ENCODE measurements at regions not wholly inside any gene's neighbourhood (a gene's known extent, or its start where the extent isn't known, plus 50 kb on each side); places are given as distances from the start of the nearest gene placed in this dataset.

GRCh38 chr16:19936441-19936840 lies 51.8 kb upstream of the GPRC5B start:
- Histone ChIP-seq H3K36me3 (no peaks in the 10 kb centered on the region), H3K4me3 (no peak overlapping the region), H3K4me1 (no peaks in the 10 kb centered on the region), H3K27me3 (peaks cover 12% of the 10 kb centered on the region), H3K9me3 (no peaks in the 10 kb centered on the region), H3K27ac (no peak overlapping the region)
- TF ChIP-seq, protein P1, sequence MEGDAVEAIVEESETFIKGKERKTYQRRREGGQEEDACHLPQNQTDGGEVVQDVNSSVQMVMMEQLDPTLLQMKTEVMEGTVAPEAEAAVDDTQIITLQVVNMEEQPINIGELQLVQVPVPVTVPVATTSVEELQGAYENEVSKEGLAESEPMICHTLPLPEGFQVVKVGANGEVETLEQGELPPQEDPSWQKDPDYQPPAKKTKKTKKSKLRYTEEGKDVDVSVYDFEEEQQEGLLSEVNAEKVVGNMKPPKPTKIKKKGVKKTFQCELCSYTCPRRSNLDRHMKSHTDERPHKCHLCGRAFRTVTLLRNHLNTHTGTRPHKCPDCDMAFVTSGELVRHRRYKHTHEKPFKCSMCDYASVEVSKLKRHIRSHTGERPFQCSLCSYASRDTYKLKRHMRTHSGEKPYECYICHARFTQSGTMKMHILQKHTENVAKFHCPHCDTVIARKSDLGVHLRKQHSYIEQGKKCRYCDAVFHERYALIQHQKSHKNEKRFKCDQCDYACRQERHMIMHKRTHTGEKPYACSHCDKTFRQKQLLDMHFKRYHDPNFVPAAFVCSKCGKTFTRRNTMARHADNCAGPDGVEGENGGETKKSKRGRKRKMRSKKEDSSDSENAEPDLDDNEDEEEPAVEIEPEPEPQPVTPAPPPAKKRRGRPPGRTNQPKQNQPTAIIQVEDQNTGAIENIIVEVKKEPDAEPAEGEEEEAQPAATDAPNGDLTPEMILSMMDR (IDR thresholded peaks at IDR 0.05) = no peak
- ATAC-seq = no peak
- intact Hi-C loops (cut with DNase I) = no loop called here
- no peak for DNase-seq

DNA sequence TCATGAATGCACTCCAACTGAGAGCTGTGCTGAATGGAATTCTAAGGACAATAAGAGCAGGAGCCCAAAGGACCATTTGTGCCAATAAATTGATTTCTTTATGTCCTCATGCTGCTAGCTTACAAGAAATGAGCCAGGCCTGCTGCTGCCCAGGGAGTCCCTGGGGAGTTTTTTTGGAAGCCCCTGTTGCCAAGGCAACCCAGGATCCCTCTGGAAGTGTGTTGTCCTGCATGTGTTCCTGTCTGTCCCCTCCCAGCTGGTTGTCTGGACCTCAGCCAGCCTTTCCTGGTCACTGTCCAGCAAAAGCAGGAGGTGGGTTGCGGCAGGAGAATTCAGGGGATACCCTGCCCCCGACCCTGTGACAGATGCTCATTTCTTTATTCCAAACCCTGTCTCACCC lies 51.0 kb upstream of the GPRC5B start:
- Histone ChIP-seq H3K4me3 (no peak overlapping the region), H3K4me1 (no peaks in the 10 kb centered on the region), H3K9me3 (no peaks in the 10 kb centered on the region), H3K36me3 (no peaks in the 10 kb centered on the region), H3K27me3 (peaks cover 12% of the 10 kb centered on the region), H3K27ac (no peak overlapping the region)
- no peak for ATAC-seq
- intact Hi-C loops (cut with DNase I) = no loop called here
- TF ChIP-seq, protein P1 (IDR thresholded peaks at IDR 0.05) = no peak
- no peak for DNase-seq

Data from upper lobe of right lung (tissue), 1 donor.